Endothelial cell of umbilical vein (primary cell): ENCODE measurements at regions not wholly inside any gene's neighbourhood (a gene's known extent, or its start where the extent isn't known, plus 50 kb on each side); places are given as distances from the start of the nearest gene placed in this dataset.

Experiments
- BruUV-seq: library from RNA; stranded (reverse); fragments of 400-500 nt; replicated peaks from 2 replicates; lab custom pipeline; 2021; lab: Mats Ljungman, UMichigan
- CTCF ChIA-PET: fragments of 300-600, 350-600 bp; sonication (Branson Sonifier 250); formaldehyde crosslinking; loops from one replicate; lab custom pipeline; 2021; ENCODE audit warnings: antibody characterized with exemption, inconsistent platforms; lab: Charles Lee
- POLR2A ChIA-PET: fragments of 300-600, 350-600 bp; sonication (Branson Sonifier 250); formaldehyde crosslinking; loops from one replicate; lab custom pipeline; 2021; ENCODE audit warnings: antibody characterized with exemption, inconsistent platforms; lab: Charles Lee
- DNase-seq: peaks from one replicate; pipeline ENCODE4 v3.0.0-alpha.2; 2011; ENCODE audit warnings: low read depth, low spot score
- FAIRE-seq: peaks from 2 replicates; lab custom pipeline; 2011; peaks lifted over from hg19 to GRCh38; lab: Jason Lieb, UNC
- H2AFZ ChIP-seq: 2 replicates; pipeline ENCODE4 v1.6.0; 2012; ENCODE audit warnings: low read depth, low read length, control low read depth, inconsistent platforms
- H3K27ac ChIP-seq: 2 replicates; pipeline ENCODE4 v1.5.1; 2011; ENCODE audit warnings: low read depth, mild to moderate bottlenecking, control low read depth, low read length, moderate library complexity; ENCODE audit not compliant: insufficient read depth
- H3K27me3 ChIP-seq, 2 experiments: 2 replicates each; pipeline versions ENCODE4 v1.6.0 to v1.6.1; 2011; ENCODE audit warnings: low read length in 2 of 2, mixed read lengths in 1 of 2; ENCODE audit not compliant: control insufficient read depth in 2 of 2, insufficient read depth in 2 of 2
- H3K36me3 ChIP-seq, 2 experiments: 2 replicates in 1 of 2; 3 replicates in 1 of 2; pipeline ENCODE4 v1.5.1; 2011; ENCODE audit warnings: low read length in 2 of 2, mild to moderate bottlenecking in 1 of 2, moderate library complexity in 1 of 2; ENCODE audit not compliant: control insufficient read depth in 2 of 2, insufficient read depth in 2 of 2; ENCODE audit errors: extremely low read depth in 1 of 2
- H3K4me1 ChIP-seq: 3 replicates; pipeline ENCODE4 v1.5.1; 2011; ENCODE audit warnings: mild to moderate bottlenecking, low read length; ENCODE audit not compliant: control insufficient read depth, insufficient read depth; ENCODE audit errors: extremely low read depth
- H3K4me2 ChIP-seq: 2 replicates; pipeline ENCODE4 v1.6.1; 2011; ENCODE audit warnings: low read length, control low read depth, mixed read lengths; ENCODE audit not compliant: insufficient read depth
- H3K4me3 ChIP-seq, 3 experiments: fragments of 200-600 bp in 1 of 3; sonication (generic), shearing (Covaris generic) in 1 of 3; replicated peaks in 1 of 3; 2 replicates each; pipeline ENCODE4 v1.5.1; 2011 to 2016; ENCODE audit warnings: control low read depth in 3 of 3, low read length in 3 of 3, mild to moderate bottlenecking in 2 of 3, inconsistent platforms in 1 of 3, low read depth in 1 of 3, moderate library complexity in 1 of 3; ENCODE audit not compliant: insufficient read depth in 1 of 3
- H3K79me2 ChIP-seq: 2 replicates; pipeline ENCODE4 v1.6.0; 2012; ENCODE audit warnings: low read length, inconsistent platforms; ENCODE audit not compliant: control insufficient read depth, insufficient read depth
- H3K9ac ChIP-seq: replicated peaks from 2 replicates; pipeline ENCODE3; 2011; ENCODE audit warnings: low read length, control low read depth; ENCODE audit not compliant: insufficient read depth; ENCODE audit errors: extremely low read depth
- H3K9me1 ChIP-seq: replicated peaks from 3 replicates; pipeline ENCODE4 v1.6.0; 2011; ENCODE audit warnings: mild to moderate bottlenecking, low read length; ENCODE audit not compliant: control insufficient read depth, insufficient read depth; ENCODE audit errors: extremely low read depth
- H3K9me3 ChIP-seq: replicated peaks from 2 replicates; pipeline ENCODE4 v1.5.1; 2012; ENCODE audit warnings: low read length, inconsistent platforms; ENCODE audit not compliant: control insufficient read depth, insufficient read depth
- H4K20me1 ChIP-seq: replicated peaks from 2 replicates; pipeline ENCODE3; 2011; ENCODE audit warnings: mild to moderate bottlenecking, low read length; ENCODE audit not compliant: control insufficient read depth, insufficient read depth; ENCODE audit errors: extremely low read depth
- CTCF ChIP-seq, 2 donors: IDR thresholded peaks; 1 replicate in 1 of 2; 2 replicates in 1 of 2; pipeline ENCODE4 v1.5.1; 2011; ENCODE audit warnings: low read length in 2 of 2, mild to moderate bottlenecking in 2 of 2, moderate library complexity in 2 of 2, control low read depth in 1 of 2, inconsistent platforms in 1 of 2, low read depth in 1 of 2; ENCODE audit not compliant: insufficient read depth in 1 of 2; ENCODE audit errors: extremely low read depth in 1 of 2
- EZH2 ChIP-seq: IDR thresholded peaks from 2 replicates; pipeline ENCODE4 v1.6.1; 2012; ENCODE audit warnings: borderline replicate concordance, low read depth, mild to moderate bottlenecking, moderate library complexity, low read length, inconsistent platforms; ENCODE audit not compliant: severe bottlenecking
- FOS ChIP-seq: IDR thresholded peaks from 2 replicates; pipeline ENCODE4 v1.6.1; 2011; ENCODE audit warnings: mild to moderate bottlenecking, low read length, moderate library complexity, borderline replicate concordance; ENCODE audit not compliant: insufficient read depth
- MYC ChIP-seq: IDR thresholded peaks from one replicate; pipeline ENCODE4 v1.6.1; 2011; ENCODE audit warnings: mild to moderate bottlenecking, low read depth, low read length
- POLR2A ChIP-seq: IDR thresholded peaks from 2 replicates; pipeline ENCODE4 v1.6.1; 2012; ENCODE audit warnings: low read depth, mild to moderate bottlenecking, control low read depth, low read length
- POLR2AphosphoS5 ChIP-seq: IDR thresholded peaks from 2 replicates; pipeline ENCODE4 v1.6.1; 2012; ENCODE audit warnings: low read depth, mild to moderate bottlenecking, control low read depth, low read length, moderate library complexity; ENCODE audit not compliant: insufficient read depth
- dilution Hi-C: fragments of 300-500 bp; cut with MboI; formaldehyde crosslinking; loops from one replicate; pipeline ENCODE4 v1.15.0; 2019; ENCODE audit warnings: low sequenced_read_pairs; ENCODE audit not compliant: extremely low pct_ligation_motif_present
- intact Hi-C: fragments of 100-400 bp; cut with micrococcal nuclease; formaldehyde crosslinking; loops from one replicate; pipeline ENCODE4 v1.10.0; 2022

DNA sequence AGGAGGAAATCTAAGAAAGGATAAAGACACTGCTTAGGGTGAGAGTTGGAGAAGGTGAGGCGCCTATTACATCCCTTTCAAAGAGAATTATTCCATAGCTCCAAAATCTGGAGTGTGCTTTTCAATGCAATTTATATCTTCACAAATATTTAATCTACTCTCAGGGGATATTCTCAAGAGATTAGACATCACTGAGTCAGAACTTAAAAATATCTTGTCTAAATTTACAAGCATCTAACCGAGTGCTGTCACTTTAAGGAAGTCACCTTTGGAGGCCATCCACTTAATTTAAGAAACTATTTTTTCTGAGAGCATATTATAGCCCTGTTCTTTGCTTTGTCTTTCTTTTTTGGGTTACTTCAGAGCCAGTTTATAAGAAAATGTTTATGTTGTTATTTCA, 134.6 kb downstream of the TNFSF18 start:
- FAIRE-seq: no peak
- no peak overlapping the region for H3K4me2 ChIP-seq
- intact Hi-C loops: loop anchor here (10.0 kb wide), 1 partner anchor 559 kb away; the partner anchor contains the start of gene PRDX6
- H3K9me3 ChIP-seq: peaks cover 3% of the 10 kb centered on the region
- H3K27me3 ChIP-seq: no peaks in the 10 kb centered on the region
- H4K20me1 ChIP-seq: no peaks in the 10 kb centered on the region
- dilution Hi-C loops: no loop called here
- no peak overlapping the region for H3K4me3 ChIP-seq
- no peaks in the 10 kb centered on the region for H3K36me3 ChIP-seq
- H3K79me2 ChIP-seq: no peaks in the 10 kb centered on the region
- TF ChIP-seq CTCF (IDR thresholded peaks at IDR 0.05; ENCODE audit: extremely low read depth in 1 of 2, insufficient read depth in 1 of 2, low read depth in 1 of 2, low read length in 2 of 2) (no peak), FOS (peak; percentile 13), POLR2A (no peak), EZH2 (no peak), POLR2AphosphoS5 (no peak), MYC (no peak)
- DNase-seq: no peak
- peaks cover 62% of the 10 kb centered on the region for H3K4me1 ChIP-seq
- H2AFZ ChIP-seq: no peak overlapping the region
- no peak overlapping the region for H3K9ac ChIP-seq
- H3K27ac ChIP-seq: peak overlapping the region; percentile 84
- BruUV-seq: no TSS peak
- CTCF ChIA-PET: interaction anchor here (0.7 kb wide), 1 partner anchor 286 kb away, joined by 3 read pairs; no protein-coding TSS in a partner anchor
- H3K9me1 ChIP-seq: no peaks in the 10 kb centered on the region
- POLR2A ChIA-PET: no interaction called here
